ENCODE measurements at regions not wholly inside any gene's neighbourhood (a gene's known extent, or its start where the extent isn't known, plus 50 kb on each side); places are given as distances from the start of the nearest gene placed in this dataset.

GRCh38 chr1:234887016-234887900 is 241.4 kb downstream of the TOMM20 start:
- CTCF ChIA-PET, result interaction anchor here (1.0 kb wide), 1 partner anchor 9 kb away, joined by 3 read pairs; no protein-coding TSS in a partner anchor
- POLR2A ChIA-PET, result interaction anchor here (0.8 kb wide), 1 partner anchor 276 kb away, joined by 7 read pairs; no protein-coding TSS in a partner anchor

- CTCF ChIA-PET, result interaction anchor here (1.0 to 1.6 kb wide), 2 partner anchors 11 to 26 kb away, joined by 3 to 4 read pairs; no protein-coding TSS in a partner anchor
- POLR2A ChIA-PET, result interaction anchor here (0.8 kb wide), 1 partner anchor 275 kb away, joined by 7 read pairs; no protein-coding TSS in a partner anchor
These were observed 242.3 kb downstream of the TOMM20 start for GRCh38 chr1:234886081-234886984.

GRCh38 chr1:234885601-234886000 is 243.0 kb downstream of the TOMM20 start:
- ChIA-PET CTCF (interaction anchor here (1.0 to 1.6 kb wide), 2 partner anchors 11 to 25 kb away, joined by 3 to 4 read pairs; no protein-coding TSS in a partner anchor), POLR2A (no interaction called here)

GRCh38 chr1:234884701-234885100 is 243.9 kb downstream of the TOMM20 start:
- CTCF ChIA-PET, result no interaction called here

GRCh38 chr1:234884006-234884405 is 244.6 kb downstream of the TOMM20 start:
- POLR2A ChIA-PET, result no interaction called here
- CTCF ChIA-PET, result no interaction called here

More at GRCh38 chr1:234884701-234885100, 243.9 kb downstream of the TOMM20 start:
- POLR2A ChIA-PET, result no interaction called here

- CTCF ChIA-PET, result no interaction called here
- POLR2A ChIA-PET, result no interaction called here
These were observed 245.7 kb downstream of the TOMM20 start for GRCh38 chr1:234882898-234883297.

- ChIA-PET POLR2A (interaction anchor here (0.6 to 0.7 kb wide), 2 partner anchors 14 to 43 kb away, joined by 3 to 8 read pairs; no protein-coding TSS in a partner anchor), CTCF (no interaction called here)
These were observed 246.5 kb downstream of the TOMM20 start for GRCh38 chr1:234881893-234882771.

GRCh38 chr1:234879147-234880080 is 249.2 kb downstream of the TOMM20 start:
- ChIA-PET POLR2A (no interaction called here), CTCF (no interaction called here)

- POLR2A ChIA-PET, result no interaction called here
- CTCF ChIA-PET, result no interaction called here
These were observed 250.3 kb downstream of the TOMM20 start for GRCh38 chr1:234878288-234878687.

- POLR2A ChIA-PET, result no interaction called here
- CTCF ChIA-PET, result no interaction called here
These were observed 250.9 kb downstream of the TOMM20 start for GRCh38 chr1:234877761-234878160.

- POLR2A ChIA-PET, result no interaction called here
- CTCF ChIA-PET, result interaction anchor here (0.5 kb wide), 1 partner anchor 8 kb away, joined by 4 read pairs; no protein-coding TSS in a partner anchor
These were observed 252.4 kb downstream of the TOMM20 start for GRCh38 chr1:234875953-234876855.

- CTCF ChIA-PET, result interaction anchor here (1.4 kb wide), 1 partner anchor 10 kb away, joined by 3 read pairs; no protein-coding TSS in a partner anchor
- POLR2A ChIA-PET, result no interaction called here
These were observed 253.2 kb downstream of the TOMM20 start for GRCh38 chr1:234875328-234875952.

GRCh38 chr1:234874291-234875288 is 254.0 kb downstream of the TOMM20 start:
- ChIA-PET POLR2A (no interaction called here), CTCF (interaction anchor here (0.7 to 1.4 kb wide), 2 partner anchors 11 to 297 kb away, joined by 3 to 4 read pairs; no protein-coding TSS in a partner anchor)

GRCh38 chr1:234871710-234872271 is 256.8 kb downstream of the TOMM20 start:
- CTCF ChIA-PET, result no interaction called here
- POLR2A ChIA-PET, result no interaction called here

- ChIA-PET POLR2A (no interaction called here), CTCF (no interaction called here)
These were observed 257.5 kb downstream of the TOMM20 start for GRCh38 chr1:234871039-234871709.

Data from activated CD8-positive, alpha-beta memory T cell treated with anti-CD3 and anti-CD28 coated beads for 36 hours (primary cell).